Right hindlimb (tissue), 1 donor: ENCODE measurements at regions not wholly inside any gene's neighbourhood (a gene's known extent, or its start where the extent isn't known, plus 50 kb on each side); places are given as distances from the start of the nearest gene placed in this dataset.
A peak's percentile ranks its signal among the peaks of the same experiment; 100 is the strongest.

Source experiments
- DNase-seq: peaks from one replicate; pipeline ENCODE4 v3.0.0-alpha.2; 2018

GRCh38 chr2:74735009-74735408, 81.0 kb downstream of the SEMA4F start:
- no peak for DNase-seq

GRCh38 chr2:74735564-74735963, 81.5 kb downstream of the SEMA4F start:
- no peak for DNase-seq

- no peak for DNase-seq
Observed at GRCh38 chr2:74736589-74736988, 82.5 kb downstream of the SEMA4F start.

- no peak for DNase-seq
Observed at GRCh38 chr2:74738586-74738985, 84.5 kb downstream of the SEMA4F start.

DNA sequence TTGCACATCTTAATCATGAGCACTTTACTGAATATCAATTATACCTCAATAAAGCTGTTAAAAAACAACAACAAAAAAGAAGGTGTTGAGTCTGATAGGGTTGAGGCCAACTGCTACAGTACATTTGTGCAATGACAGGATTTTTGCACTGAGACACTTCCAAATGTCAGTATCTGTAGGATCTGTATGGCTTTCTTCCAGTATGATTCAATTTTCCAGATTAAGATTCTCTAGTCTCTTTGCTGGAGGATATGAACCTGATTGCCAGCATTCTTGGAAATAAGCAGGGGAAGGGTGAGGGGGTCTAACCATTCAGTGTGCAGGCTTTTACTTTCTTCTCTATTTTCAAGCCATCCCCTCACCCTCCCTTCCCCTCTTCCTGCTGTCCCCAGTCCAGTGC, 85.1 kb downstream of the SEMA4F start:
- no peak for DNase-seq

DNA sequence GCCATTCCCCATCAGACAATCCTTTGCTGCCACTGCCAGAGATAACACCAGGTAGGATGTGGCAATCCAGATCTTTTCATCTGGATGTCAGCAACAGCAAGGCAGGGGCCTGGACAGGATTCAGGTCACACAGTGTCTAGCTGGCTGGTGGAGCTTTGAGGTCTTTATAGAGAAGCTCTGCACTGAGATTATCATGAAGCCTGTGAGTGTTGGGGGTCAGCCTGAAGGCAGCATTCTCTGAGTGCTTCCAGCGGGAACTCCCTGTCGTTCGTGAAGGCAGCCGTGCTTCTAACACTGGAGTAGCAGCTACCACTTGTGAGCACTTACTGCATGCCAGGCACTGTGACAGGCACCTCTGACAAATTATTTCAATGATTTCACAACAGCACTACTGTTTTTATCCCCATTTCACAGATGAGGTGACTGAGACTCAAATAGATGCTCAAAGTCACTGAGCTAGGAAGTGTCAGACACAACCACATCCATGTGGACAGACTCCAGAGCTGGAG, 85.7 kb downstream of the SEMA4F start:
- DNase-seq: no peak

DNA sequence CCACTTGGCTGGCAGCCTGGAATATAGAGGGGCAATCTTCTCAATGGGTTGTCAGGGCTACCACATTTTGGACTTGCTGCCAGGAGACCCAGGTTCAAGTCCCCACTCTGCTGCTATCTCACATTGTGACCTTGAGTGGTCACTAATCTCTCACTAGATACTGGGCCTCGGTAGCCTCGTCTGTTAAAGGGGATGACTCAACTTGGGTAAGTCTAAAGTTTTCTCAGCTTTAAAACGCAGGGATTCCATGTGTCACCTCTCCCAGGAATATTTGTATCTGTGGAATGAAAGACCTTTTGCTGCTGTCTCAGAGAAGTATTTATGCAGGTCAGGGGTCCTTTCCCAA, 86.3 kb downstream of the SEMA4F start:
- no peak for DNase-seq

- peak; percentile 28 for DNase-seq
Observed at GRCh38 chr2:74740741-74741431, 86.8 kb downstream of the SEMA4F start.

DNA sequence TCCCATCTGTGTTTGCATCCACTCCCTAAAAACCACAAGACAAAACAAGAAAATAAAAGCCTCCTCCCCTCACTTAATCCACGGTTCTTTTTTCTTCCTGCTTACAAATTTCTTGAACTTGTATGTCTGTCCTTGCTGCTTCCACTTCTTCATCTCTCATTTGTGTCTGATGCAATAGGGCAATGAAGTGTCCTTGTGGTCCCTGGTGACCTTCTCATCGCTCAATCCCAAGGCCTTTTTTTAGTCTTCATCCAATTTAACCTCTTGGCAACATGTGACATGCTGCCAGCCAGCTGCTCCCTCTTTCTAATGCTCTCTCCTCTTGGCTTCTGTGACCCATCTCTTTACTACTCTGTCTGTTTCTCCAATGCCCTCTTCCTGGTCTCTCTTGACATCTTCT, 87.6 kb downstream of the SEMA4F start:
- no peak for DNase-seq

GRCh38 chr2:74742471-74742870, 88.4 kb downstream of the SEMA4F start:
- DNase-seq: no peak

DNA sequence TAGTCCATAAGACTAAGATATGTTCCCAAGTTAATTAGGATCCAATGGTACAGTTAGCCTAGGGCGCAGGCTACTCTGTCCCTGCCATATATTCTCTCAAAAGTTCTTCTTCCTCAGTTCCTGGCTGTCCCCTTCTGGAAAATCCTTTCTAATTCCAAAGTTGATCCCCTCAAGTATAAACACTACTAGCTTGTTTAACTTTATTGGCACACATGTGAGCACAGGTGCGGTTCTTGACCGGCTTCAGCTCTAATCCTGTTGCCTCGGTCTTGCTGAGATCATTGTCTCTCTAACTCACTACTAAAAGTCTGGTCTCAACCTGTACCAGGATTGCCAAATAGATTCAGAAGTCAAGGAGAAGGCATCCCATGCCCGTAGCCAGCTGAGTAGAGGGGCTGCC, 89.0 kb downstream of the SEMA4F start:
- DNase-seq: no peak

- no peak for DNase-seq
Observed at GRCh38 chr2:74743778-74744177, 89.7 kb downstream of the SEMA4F start.

- no peak for DNase-seq
Observed at GRCh38 chr2:74744731-74745515, 89.0 kb upstream of the HK2 start.

- DNase-seq: no peak
Observed at GRCh38 chr2:74745766-74746165, 88.2 kb upstream of the HK2 start.

- DNase-seq: no peak
Observed at GRCh38 chr2:74746480-74746879, 87.4 kb upstream of the HK2 start.

GRCh38 chr2:74747411-74748080, 86.4 kb upstream of the HK2 start:
- DNase-seq: no peak

- DNase-seq: no peak
Observed at GRCh38 chr2:74748665-74749064, 85.3 kb upstream of the HK2 start.

- DNase-seq: no peak
Observed at GRCh38 chr2:74749432-74749831, 84.5 kb upstream of the HK2 start.

GRCh38 chr2:74751981-74752851, 81.7 kb upstream of the HK2 start:
- no peak for DNase-seq

- no peak for DNase-seq
Observed at GRCh38 chr2:74755386-74755785, 78.5 kb upstream of the HK2 start.

GRCh38 chr2:74756356-74756890, 77.5 kb upstream of the HK2 start:
- DNase-seq: no peak

GRCh38 chr2:74759986-74760385, 73.9 kb upstream of the HK2 start:
- DNase-seq: no peak
